HEK293T (cell line): ENCODE measurements at regions not wholly inside any gene's neighbourhood (a gene's known extent, or its start where the extent isn't known, plus 50 kb on each side); places are given as distances from the start of the nearest gene placed in this dataset.

Experiments
- CTCF ChIA-PET: fragments of 350-600 bp; formaldehyde crosslinking; extraction: SDS; loops from one replicate; lab custom pipeline; 2021; ENCODE audit warnings: antibody characterized with exemption, inconsistent platforms; lab: Yijun Ruan, JAX
- POLR2A ChIA-PET: fragments of 350-600 bp; formaldehyde crosslinking; extraction: SDS; loops from one replicate; lab custom pipeline; 2020; ENCODE audit warnings: antibody characterized with exemption, inconsistent platforms; lab: Yijun Ruan, JAX
- DNase-seq: peaks from one replicate; pipeline ENCODE4 v3.0.0; 2012; ENCODE audit warnings: mixed read lengths; ENCODE audit errors: extremely low spot score
- ARNT ChIP-seq: fragments of 450-650 bp; IDR thresholded peaks from 2 replicates; pipeline ENCODE4 v1.6.1; 2017; ENCODE audit warnings: mild to moderate bottlenecking
- BHLHE40 ChIP-seq: fragments of 450-650 bp; IDR thresholded peaks from 2 replicates; pipeline ENCODE4 v1.6.1; 2016; ENCODE audit warnings: mild to moderate bottlenecking, moderate library complexity, borderline replicate concordance
- CTBP1 ChIP-seq: fragments of 450-650 bp; IDR thresholded peaks from 2 replicates; pipeline ENCODE4 v1.6.1; 2016; ENCODE audit warnings: borderline replicate concordance
- ELF4 ChIP-seq: fragments of 450-650 bp; IDR thresholded peaks from 2 replicates; pipeline ENCODE4 v1.6.1; 2017; ENCODE audit warnings: antibody characterized with exemption
- FOXA1 ChIP-seq: fragments of 450-650 bp; IDR thresholded peaks from 2 replicates; pipeline ENCODE4 v1.6.1; 2016; ENCODE audit warnings: mild to moderate bottlenecking
- FOXK2 ChIP-seq: fragments of 450-650 bp; IDR thresholded peaks from 2 replicates; pipeline ENCODE4 v1.6.1; 2016; ENCODE audit warnings: mild to moderate bottlenecking
- FOXM1 ChIP-seq: fragments of 450-650 bp; IDR thresholded peaks from 2 replicates; pipeline ENCODE4 v1.6.1; 2017; ENCODE audit warnings: mild to moderate bottlenecking, borderline replicate concordance
- HDGF ChIP-seq: fragments of 450-650 bp; IDR thresholded peaks from 2 replicates; pipeline ENCODE4 v1.6.1; 2017; ENCODE audit warnings: antibody characterized with exemption, borderline replicate concordance
- L3MBTL2 ChIP-seq: fragments of 450-650 bp; conservative IDR thresholded peaks from 2 replicates; pipeline ENCODE4 v1.6.1; 2016; ENCODE audit warnings: mild to moderate bottlenecking
- LEF1 ChIP-seq: fragments of 450-650 bp; IDR thresholded peaks from 2 replicates; pipeline ENCODE4 v1.6.1; 2017; ENCODE audit warnings: mild to moderate bottlenecking, borderline replicate concordance
- NFRKB ChIP-seq: fragments of 450-650 bp; IDR thresholded peaks from 2 replicates; pipeline ENCODE4 v1.6.1; 2016; ENCODE audit warnings: mild to moderate bottlenecking, moderate library complexity
- SP1 ChIP-seq: fragments of 450-650 bp; IDR thresholded peaks from 2 replicates; pipeline ENCODE4 v1.6.1; 2017
- SUZ12 ChIP-seq: fragments of 450-650 bp; IDR thresholded peaks from 2 replicates; pipeline ENCODE4 v1.6.1; 2016; ENCODE audit warnings: mild to moderate bottlenecking
- TARDBP ChIP-seq: fragments of 450-650 bp; IDR thresholded peaks from 2 replicates; pipeline ENCODE4 v1.6.1; 2016
- ZNF384 ChIP-seq: fragments of 450-650 bp; IDR thresholded peaks from 2 replicates; pipeline ENCODE4 v1.6.1; 2016
- TF ChIP-seq, protein P1 (sequence below): fragments of 450-650 bp; IDR thresholded peaks from 2 replicates; pipeline ENCODE4 v1.6.1; 2016

GRCh38 chr10:118805146-118805545 is 50.4 kb upstream of the CACUL1 start:
- POLR2A ChIA-PET, result no interaction called here
- no peak for DNase-seq
- TF ChIP-seq FOXA1 (no peak), ZNF384 (no peak), SP1 (no peak), ARNT (no peak), ELF4 (no peak), FOXK2 (no peak), TARDBP (no peak), FOXM1 (no peak), HDGF (no peak), BHLHE40 (no peak), SUZ12 (no peak), CTBP1 (no peak), L3MBTL2 (no peak), LEF1 (no peak), NFRKB (no peak)
- TF ChIP-seq, protein P1, sequence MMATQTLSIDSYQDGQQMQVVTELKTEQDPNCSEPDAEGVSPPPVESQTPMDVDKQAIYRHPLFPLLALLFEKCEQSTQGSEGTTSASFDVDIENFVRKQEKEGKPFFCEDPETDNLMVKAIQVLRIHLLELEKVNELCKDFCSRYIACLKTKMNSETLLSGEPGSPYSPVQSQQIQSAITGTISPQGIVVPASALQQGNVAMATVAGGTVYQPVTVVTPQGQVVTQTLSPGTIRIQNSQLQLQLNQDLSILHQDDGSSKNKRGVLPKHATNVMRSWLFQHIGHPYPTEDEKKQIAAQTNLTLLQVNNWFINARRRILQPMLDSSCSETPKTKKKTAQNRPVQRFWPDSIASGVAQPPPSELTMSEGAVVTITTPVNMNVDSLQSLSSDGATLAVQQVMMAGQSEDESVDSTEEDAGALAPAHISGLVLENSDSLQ, result no peak
- CTCF ChIA-PET, result no interaction called here

GRCh38 chr10:118807512-118808305 is 52.9 kb upstream of the CACUL1 start:
- CTCF ChIA-PET, result no interaction called here
- POLR2A ChIA-PET, result no interaction called here

DNA sequence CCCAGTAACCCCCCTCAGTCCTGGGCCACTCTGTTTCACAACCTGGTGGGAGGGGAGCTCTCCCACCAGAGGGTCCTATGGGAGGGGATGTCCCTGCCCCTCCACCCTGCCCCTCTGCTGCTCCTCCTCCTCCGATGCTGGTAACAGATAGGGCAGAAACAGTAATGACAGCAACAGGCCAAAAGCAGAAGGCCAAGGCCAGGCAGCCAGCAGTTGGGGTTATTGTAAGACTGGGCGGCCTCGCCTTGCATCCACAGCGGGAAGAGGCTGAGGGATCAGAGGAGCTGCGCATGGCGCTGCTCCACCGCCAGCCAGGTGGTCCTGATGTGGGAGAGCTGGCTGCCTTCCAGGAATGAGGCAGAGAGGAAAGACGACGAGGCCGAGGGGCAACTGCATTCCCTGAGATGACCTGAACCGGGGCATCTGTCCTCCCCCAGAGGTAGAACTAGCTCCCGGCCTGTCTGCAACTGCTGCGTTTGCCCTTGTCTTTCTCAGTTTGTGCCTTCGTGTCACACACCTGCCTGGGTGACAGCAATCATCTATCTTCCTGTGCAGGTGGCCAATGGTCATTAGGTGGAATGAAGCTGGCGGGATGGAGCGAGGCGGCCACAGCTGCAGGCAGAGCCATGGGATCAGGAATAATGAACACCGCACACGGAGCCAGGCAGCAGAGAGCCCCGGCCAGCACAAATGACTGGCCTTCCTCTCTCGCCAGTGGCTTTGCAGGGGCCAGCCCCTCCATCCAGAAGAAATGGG is 54.0 kb upstream of the CACUL1 start:
- TF ChIP-seq ELF4 (no peak), TARDBP (no peak), LEF1 (no peak), L3MBTL2 (no peak), BHLHE40 (no peak), FOXA1 (no peak), SUZ12 (no peak), CTBP1 (no peak), FOXM1 (no peak), ARNT (no peak), HDGF (no peak)
- CTCF ChIA-PET, result no interaction called here
- POLR2A ChIA-PET, result no interaction called here
- DNase-seq, result no peak

More at GRCh38 chr10:118807512-118808305, 52.9 kb upstream of the CACUL1 start:
- TF ChIP-seq ELF4, result no peak
- TF ChIP-seq HDGF, result no peak
- TF ChIP-seq FOXA1, result no peak
- TF ChIP-seq CTBP1, result no peak
- no peak for TF ChIP-seq ARNT
- TF ChIP-seq, protein P1, result no peak
- no peak for TF ChIP-seq FOXM1
- DNase-seq, result no peak

- CTCF ChIA-PET, result interaction anchor here (0.6 kb wide), 1 partner anchor 33 kb away, joined by 4 read pairs; no protein-coding TSS in a partner anchor
- POLR2A ChIA-PET, result no interaction called here
- no peak for DNase-seq
- TF ChIP-seq FOXK2, result no peak
- TF ChIP-seq NFRKB, result no peak
- TF ChIP-seq BHLHE40, result no peak
- TF ChIP-seq ARNT, result no peak
- TF ChIP-seq SP1, result no peak
- no peak for TF ChIP-seq FOXA1
- TF ChIP-seq LEF1, result no peak
- TF ChIP-seq ZNF384, result no peak
- no peak for TF ChIP-seq L3MBTL2
- no peak for TF ChIP-seq SUZ12
- TF ChIP-seq FOXM1, result no peak
- TF ChIP-seq HDGF, result no peak
- TF ChIP-seq CTBP1, result no peak
- TF ChIP-seq TARDBP, result no peak
- TF ChIP-seq, protein P1, result no peak
- no peak for TF ChIP-seq ELF4
Measured at GRCh38 chr10:118809357-118810220, 54.8 kb upstream of the CACUL1 start.
